Tibial nerve (tissue), 3 donors: ENCODE measurements at regions not wholly inside any gene's neighbourhood (a gene's known extent, or its start where the extent isn't known, plus 50 kb on each side); places are given as distances from the start of the nearest gene placed in this dataset.

Experiments
- EP300 ChIP-seq, 2 donors: sonication (generic); formaldehyde crosslinking; IDR thresholded peaks; one replicate each; pipeline ENCODE4 v1.6.1; 2017; ENCODE audit warnings: antibody characterized with exemption in 2 of 2, mild to moderate bottlenecking in 1 of 2
- POLR2A ChIP-seq, 2 donors: fragments of 450-650 bp; IDR thresholded peaks; one replicate each; pipeline ENCODE4 v1.6.1; 2017; ENCODE audit warnings: antibody characterized with exemption in 2 of 2, mild to moderate bottlenecking in 2 of 2, moderate library complexity in 2 of 2

DNA sequence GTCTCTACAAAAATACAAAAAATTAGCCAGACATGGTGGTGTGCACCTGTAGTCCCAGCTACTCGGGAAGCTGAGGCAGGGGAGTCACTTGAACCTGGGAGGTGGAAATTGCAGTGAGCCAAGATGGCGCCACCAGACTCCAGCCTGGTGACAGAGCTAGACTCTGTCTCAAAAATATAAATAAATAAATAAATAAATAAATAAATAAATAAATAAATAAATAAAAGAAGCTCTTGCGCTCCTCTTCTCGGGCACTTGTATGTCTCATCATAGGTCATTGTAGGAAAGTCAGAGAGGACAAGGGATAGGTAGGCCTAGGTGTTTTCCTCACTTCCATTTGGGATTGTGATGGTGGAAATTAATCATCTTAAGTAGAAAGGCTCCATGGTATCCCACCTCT, 252.8 kb downstream of the PIK3R1 start:
- TF ChIP-seq POLR2A (IDR thresholded peaks at IDR 0.05) = no peak
- no peak for TF ChIP-seq EP300 (IDR thresholded peaks at IDR 0.05)
